ENCODE measurements at regions not wholly inside any gene's neighbourhood (a gene's known extent, or its start where the extent isn't known, plus 50 kb on each side); places are given as distances from the start of the nearest gene placed in this dataset.

- no peak for TF ChIP-seq CTCF (IDR thresholded peaks at IDR 0.05; ENCODE audit: poor library complexity)
- no peak for TF ChIP-seq EZH2 (IDR thresholded peaks at IDR 0.05; ENCODE audit: borderline replicate concordance)
- no peak for TF ChIP-seq EZH2phosphoT487 (IDR thresholded peaks at IDR 0.05; ENCODE audit: low read depth, severe bottlenecking, unreplicated experiment)
Observed at GRCh38 chr6:118705544-118706491, 54.4 kb upstream of the CEP85L start.

All from hepatocyte (in vitro differentiated cells).